Stimulated activated CD4-positive, alpha-beta T cell treated with anti-CD3 and anti-CD28 coated beads, Interleukin-2, amount 100 ng/mL, for 48 hours (primary cell): ENCODE measurements at regions not wholly inside any gene's neighbourhood (a gene's known extent, or its start where the extent isn't known, plus 50 kb on each side); places are given as distances from the start of the nearest gene placed in this dataset.
"Not testable (repeated sequence)": the region's sequence is repeated elsewhere in the genome, so short reads cannot be mapped to it uniquely, and the experiment has no call there.

Source experiments
- DNase-seq, 2 donors: peaks; one replicate each; pipeline ENCODE4 v3.0.0-alpha.2; 2020

DNA sequence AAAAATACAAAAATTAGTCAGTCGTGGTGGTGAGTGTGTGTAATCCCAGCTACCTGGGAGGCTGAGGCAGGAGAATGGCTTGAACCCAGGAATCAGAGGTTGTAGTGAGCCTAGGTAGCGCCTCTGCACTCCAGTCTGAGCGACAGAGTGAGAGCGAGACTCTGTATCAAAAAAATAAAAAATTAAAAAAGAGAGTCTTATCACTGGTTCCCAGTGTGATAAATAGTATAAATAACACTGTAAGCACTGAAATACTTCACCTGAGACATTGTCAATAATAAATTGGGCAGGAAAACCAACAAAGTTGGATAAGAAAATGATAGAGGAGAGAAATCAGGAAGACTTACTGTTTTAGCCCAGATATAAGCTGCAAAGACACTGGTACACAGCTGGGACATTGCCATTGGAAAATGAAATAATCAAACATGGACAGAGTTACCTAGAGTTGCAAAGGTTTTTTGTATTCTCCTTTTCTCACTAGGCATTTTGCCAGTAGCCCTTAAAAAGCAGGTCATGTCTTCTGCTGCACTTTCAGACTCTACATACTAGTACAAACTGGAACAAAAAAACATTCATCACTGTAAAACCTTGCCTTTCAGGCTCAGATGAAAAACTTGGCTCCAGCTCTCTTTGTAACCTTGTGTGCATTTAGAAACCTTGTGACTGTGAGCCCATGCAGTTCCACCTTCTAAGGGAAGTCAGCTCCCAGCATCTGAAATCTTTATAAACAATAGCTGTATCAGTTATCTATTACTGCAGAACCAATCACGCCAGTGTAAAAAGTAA lies 55.0 kb upstream of the PPP1R2C start:
- DNase-seq = no peak

DNA sequence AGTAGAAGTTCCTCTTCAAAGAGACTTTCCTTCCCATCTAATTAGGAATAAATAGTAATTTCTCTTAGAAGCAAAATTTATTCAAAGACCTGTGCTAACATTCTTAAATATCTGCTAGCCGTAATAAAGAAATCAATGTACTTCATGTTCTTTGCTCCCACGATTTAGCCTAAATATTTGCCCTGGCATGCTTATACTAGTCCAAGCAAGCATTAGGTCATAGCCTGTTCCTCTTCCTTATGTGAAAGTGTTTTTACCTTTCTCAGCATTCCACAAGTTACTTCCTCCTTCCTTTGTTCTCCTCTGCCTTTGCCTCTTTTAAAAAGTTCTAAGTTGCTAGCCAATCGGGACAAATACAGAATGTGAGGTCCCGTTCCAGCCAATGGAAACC lies 55.6 kb upstream of the PPP1R2C start:
- DNase-seq = not testable (repeated sequence)

DNA sequence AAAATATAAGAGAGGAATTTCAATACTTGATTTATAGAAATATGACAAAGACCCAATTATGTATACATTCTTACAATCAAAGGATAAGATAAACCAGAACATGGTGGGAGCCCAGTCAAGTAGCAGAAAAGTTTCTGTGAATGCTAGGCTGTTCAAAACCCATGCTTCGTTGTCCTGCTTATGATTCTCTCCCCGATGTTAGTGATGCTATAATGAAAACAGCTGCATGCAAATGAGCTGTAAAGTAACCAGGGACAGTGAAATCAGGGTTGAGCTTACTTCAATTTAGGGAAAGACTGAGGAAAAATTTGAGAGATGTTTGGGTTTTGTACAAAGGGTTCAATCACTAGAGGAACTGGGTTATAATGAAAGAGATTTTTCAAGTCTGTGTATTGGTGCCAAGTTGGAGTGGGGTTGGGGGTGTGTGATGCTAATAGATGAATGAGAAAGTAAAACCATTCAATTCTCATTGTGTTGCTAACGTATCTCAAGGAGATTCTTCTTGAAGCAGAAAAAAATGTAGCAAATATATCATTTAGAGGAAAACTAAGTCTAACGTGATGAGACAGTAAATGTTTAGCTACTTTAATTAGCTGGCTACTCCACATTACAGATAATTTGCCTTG lies 59.3 kb upstream of the PPP1R2C start:
- DNase-seq = no peak

DNA sequence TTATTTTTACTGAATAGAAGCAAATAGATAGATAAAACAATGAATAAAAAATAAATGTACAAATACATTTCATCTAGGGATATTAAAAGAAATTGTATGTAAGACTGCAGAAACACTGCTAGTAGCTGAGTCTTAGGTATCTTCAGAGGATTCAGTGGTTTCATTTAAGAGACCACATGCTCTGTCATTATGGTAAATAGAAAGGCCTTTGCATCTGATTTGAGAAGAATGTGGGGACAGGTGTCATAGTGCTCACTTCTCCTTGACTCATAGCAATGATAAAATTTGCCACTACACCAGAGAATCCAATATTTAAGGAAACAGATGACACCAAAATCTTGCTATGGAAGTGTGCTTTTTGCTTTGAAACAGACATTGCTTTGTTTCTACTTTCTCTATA lies 59.8 kb upstream of the PPP1R2C start:
- no peak for DNase-seq

DNA sequence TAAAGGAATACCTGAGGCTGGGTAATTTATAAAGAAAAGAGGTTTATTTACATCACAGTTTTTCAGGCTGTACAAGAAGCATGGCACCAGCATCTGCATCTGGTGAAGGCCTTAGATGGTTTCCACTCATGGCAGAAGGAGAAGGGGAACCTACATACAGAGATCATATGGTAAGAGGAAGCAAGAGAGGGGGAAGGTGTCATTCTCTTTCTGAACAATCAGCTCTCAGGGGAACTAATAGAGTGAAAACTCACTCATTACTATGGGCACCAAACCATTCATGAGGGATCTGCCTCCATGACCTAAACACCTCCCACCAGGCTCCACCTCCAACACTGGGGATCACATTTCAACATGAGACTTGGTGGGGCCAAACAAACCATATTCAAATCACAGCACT lies 61.7 kb upstream of the PPP1R2C start:
- DNase-seq = no peak

DNA sequence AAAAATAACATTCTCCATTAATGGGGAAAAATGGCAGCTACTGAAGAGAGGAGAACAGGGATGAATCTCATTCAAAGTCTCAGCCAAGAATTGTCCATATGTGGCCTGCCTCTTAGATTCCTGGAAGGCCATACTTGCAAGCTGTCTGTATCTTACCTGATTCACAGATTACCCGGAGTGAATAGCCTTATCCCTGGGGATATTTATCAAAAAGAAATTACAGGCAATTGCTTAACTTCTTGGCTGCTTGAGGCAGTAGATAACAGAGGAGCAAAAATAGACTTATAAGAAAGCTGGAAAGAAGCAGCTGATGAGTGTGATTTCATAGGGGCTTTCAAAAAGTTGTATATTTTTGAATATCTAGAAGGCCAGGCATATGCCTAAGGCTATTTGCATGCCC lies 68.8 kb upstream of the PPP1R2C start:
- no peak for DNase-seq

DNA sequence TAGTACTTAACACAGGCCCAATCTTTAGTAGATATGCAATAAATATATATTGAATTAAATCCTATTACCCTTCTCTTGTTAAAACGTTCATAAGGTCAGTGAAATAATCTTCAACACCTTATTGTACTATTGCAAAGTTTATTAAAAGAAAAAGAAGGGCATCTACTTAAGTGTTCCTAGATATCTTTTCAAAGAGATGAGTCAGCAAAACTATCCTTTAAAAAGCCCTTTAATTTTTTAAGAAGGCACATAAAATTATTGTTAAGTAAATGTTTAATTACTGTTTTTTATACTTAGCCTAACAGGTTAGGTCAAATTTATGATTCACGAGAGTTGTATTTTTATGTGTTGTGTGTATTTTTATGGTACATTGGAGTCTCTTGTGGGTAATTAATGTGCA lies 77.3 kb upstream of the PPP1R2C start:
- DNase-seq = no peak

DNA sequence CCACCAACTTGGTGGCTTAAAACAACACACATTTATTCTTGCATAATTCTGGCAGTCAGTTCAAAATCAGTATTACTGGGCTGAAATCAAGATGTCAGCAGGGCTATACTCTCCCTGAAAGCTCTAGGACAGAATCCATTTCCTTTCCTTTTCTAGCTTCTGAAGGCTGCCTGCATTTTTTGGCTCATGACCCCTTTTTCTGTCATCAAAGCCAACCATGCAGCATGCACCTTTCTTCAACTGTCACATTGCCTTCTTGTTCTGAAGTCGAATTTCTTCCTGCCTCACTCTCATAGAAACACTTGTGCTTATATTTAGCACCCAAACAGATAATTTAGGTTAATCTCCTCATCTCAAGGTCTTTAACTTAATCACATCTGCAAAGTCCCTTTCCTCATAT lies 79.8 kb upstream of the PPP1R2C start:
- DNase-seq = no peak

DNA sequence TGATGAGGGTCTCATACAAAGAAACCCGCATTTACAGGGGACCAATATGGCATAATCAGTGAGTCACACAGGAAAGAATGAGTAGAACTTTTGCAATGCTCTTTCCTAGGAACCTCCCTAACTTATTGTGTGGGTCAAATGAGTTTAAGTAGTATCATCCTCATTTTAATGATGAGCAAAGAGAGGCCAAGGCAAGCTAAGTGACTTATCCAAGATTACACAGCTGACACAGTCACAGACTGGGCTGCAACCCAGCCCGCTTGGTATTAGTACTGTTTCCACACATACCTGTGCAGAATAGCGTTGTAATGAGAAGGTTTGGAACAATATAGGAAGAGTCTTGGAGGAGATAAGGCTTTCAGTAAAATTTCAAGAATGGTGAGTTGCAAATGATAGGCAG lies 91.0 kb upstream of the PPP1R2C start:
- no peak for DNase-seq

DNA sequence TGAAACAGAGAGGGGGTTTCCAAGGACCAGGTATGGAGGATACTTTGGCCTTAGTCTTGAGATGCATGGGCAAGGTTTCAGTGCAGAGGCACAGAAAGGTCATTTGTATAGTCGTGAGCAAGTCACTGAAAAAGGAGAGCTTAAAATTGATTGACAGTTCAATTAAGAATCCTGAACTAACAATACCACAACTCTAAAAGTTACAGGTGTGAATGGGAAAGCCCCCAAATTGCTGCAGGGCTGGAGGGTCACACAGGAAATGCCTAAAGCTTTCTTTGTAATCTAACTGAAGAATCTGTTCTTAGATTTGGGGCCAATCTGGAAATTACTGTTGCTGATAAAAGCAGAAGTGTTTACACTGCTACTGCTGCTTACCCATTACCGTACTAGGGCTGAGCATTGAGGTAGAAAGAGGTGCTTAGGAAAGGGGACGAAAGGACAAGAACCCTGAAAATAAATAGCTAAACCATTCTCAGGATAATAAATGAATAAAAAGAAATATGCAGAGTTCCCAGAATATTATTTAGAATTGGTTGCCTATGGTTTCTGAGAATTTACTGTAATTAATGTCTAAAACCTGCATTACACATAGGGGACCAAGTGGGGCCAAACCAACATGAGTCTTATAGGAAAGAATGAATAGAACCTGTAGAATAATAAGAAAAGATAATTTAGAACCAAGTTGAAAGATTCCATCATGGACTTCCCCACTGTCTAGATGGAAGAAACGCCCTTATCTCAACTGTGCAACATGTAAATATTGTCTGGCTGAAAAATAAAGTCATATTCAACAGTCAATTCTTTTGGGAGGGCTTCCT lies 91.9 kb upstream of the PPP1R2C start:
- no peak for DNase-seq

DNA sequence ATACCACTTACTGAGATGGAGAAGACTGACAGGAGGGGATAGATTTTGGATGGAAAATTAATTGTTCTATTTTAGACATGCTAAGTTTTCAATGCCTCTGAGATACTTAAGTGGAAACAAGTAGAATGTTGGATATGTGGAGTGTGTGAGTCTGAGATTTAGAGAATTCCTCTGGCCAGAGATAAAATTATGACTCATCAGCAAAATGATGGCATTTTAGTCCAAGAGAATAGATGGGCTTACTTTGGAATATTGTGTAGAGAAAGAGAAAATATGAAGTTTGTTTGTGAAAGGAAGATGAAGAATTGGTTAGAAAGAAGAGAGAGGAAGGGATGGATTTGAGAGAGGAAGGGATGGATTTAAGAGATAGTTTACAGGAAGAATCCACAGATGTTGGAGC lies 108.6 kb upstream of the PPP1R2C start:
- no peak for DNase-seq

DNA sequence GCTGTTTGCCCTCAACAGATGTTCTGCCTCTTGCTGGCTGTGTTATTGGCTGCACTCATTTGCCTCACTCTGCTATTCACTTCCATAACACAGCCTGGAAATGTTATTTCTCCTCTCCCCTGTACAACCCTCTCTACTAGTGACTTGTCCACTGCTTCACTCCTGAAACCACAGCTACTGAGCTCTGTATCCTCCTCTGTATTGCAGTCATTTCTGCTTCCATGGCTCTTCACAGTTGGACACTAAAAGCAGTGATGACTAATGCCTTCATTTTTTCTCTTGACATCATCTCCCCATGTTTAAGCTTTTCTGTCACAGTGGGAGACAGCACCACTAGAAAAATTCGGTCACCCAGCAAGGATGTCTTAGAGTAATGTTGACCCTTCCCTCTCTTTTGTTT lies 123.0 kb upstream of the PPP1R2C start:
- no peak for DNase-seq

DNA sequence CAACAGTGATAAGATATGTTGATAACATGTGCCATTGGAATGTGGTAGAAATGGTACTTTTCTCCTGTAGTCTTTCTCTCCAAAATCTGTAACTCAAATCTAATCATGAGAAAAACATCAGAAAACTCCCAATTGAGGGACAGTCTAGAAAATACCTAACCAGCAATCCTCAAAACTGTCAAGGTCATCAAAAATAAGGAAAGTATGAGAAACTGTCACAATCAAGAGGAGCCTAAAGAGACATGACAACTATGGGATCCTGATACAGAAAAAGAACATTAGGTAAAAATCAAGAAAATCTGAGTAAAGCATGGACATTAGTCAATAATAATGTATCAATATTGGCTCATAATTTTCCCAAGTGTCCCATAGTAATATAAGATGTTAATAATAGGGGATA lies 124.5 kb upstream of the PPP1R2C start:
- DNase-seq = no peak

DNA sequence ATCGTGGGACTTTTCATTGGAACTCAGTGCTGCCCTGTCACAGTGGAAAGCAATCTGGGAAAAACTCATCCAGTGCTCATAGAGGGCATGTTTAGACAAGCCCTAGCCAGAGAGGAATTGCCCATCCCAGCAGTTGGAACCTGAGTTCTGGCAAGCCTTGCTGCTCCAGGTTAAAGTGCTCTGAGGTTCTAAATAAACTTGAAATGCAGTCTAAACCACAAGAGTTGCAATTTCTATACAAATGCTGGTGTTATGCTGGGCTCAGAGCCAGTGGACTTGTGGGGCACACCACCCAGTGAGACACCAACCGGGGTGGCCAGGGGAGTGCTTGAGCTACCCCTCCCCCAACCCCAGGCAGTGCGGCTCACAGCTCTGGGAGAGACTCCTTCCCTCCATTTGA lies 142.8 kb upstream of the PPP1R2C start:
- no peak for DNase-seq

DNA sequence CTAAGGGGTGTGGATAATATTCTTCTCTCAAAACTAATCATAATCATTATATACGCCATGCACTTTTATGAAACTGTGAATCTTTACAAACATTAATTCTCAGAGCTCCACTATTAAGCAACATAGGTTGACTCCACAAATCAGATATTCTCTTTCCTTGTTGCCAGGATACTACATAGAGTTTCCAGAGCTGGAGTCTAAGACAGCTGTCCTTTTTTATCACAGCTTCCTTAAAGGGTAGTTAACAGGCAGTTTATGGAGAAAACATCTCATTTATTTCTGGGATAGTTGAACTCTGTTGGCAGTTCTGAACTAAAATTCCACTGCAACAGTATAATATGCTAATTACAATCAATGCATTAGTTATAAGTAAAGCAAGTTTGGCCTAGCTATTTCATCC lies 152.1 kb upstream of the PPP1R2C start:
- no peak for DNase-seq

DNA sequence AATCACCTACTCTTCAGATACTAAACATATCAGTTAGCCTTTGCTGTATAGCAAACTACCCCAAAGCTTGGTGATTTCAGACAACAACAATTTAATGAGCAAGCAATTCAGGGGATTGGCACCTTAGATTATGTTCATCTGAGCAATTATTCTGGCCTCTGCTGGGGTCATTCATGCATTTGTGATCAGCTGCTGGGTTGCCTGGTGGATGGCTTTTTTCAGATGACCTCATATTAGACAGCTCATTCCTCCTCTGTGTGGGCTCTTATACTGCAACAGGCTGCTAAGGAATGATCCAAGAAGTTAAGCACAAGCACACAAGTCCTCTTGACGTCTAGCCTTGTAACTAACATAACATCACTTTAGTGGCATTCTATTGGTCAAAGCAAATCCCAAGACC lies 153.0 kb upstream of the PPP1R2C start:
- no peak for DNase-seq

DNA sequence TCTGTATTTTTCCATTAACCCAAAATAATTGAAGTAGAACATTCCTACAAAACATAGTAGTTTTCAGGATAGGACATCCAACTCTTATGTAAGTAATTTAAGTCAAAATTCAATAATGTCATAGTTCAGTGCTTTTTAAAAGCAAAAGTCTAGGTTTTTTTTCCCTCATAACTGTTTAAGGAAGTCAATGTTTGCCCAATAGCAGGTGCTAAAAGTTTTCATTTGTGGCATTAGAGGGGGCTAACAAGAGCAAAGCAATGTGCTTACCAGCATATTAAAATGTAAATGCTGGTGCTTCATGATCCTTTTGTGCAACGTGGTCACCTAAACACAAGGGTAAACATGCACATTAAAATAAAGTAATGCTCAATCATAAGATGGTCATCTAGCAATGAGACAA lies 155.2 kb upstream of the PPP1R2C start:
- no peak for DNase-seq

DNA sequence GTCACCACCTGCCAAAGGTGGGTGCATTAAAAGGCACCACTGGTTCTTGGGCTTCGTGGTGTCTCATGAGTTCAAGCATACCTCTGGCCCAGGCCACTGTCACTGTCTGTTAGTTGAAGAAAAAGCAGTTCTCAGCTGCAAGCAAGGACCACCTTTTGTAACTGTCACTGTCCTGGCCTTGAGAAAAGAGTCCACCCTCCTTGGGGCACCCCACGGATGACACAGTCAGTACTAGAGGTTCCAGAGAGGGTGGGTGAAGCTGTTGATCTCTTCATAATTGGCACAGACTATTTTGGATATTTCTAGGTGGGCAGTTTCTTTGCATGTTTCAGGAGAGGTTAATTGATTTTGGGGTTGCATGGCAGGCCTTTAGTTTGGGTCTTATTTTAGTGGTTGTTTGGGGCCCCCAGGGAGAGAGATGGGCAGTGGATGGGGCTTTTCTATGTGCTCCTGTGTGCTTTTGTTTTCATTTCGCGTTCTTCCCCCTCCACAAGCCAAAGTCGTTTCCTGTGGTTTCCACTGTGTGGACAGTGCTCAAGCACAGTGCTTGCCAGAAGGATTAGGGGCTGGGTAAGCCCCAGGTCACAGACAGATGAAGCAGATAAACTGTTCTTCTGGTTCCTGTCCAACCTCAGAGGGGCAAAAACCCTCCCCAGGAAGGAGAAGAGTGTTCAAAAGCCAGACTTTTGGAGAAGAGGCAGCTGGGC lies 156.2 kb upstream of the PPP1R2C start:
- DNase-seq = no peak

DNA sequence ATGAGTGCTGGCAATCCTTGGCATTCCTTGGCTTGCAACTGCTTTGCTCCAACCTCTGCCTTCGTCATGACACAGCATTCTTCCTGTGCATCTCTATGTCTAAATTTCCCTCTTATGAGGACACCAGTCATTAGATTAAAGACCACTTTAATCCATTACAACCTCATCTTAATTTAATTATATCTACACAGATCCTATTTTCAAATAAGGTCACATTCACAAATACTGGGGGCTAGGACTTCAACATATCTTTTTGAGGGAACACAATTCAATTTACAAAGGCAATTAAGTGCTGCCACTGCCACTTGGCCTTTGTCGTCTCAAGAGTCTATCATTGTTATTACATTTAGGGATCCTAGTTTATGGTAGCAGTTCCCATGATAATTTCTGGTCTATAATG lies 163.7 kb upstream of the PPP1R2C start:
- no peak for DNase-seq

DNA sequence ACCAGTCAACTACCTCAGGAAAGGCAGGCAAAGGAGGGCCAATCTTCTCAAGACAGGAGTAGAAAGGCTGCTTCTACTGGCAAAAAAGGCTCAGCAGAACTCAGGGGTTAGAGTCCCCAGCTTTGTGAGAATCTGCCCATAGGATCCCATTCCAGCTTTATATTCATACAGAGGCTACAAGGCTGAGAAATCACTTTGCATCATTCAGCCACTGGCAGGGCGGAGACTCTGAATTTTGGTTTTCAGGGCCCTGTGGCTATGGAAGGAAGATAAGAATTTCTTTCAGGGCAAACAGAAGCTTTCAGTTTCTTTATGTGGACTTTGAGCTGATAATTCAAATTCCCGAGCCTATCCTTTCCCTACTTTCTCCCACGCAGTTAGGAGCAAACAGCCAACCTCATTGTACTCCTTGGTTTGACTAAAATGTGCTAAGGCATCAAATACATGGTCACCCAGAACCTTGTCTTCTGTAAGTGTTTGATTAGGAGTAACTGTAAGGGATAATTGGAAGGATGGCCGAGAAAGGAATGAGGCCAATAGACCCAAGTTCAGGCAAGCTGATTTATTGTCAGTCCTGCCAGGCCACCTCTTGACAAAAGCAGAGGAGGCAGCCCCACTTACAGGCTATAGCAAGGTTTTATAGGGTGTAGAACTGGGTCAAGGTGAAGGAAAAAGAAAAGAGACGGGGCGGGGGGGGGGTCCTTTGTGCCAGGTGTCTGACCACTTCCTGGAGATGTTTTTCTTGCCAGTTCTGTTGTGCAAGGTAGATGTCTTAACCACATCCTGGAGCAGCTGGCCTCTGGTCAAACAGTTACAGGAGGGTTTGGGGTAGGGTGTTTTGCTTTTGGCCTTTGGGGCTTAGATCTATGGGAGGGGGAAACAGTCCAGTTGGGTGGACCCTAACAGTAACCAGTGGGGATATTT lies 165.3 kb upstream of the PPP1R2C start:
- DNase-seq = no peak

DNA sequence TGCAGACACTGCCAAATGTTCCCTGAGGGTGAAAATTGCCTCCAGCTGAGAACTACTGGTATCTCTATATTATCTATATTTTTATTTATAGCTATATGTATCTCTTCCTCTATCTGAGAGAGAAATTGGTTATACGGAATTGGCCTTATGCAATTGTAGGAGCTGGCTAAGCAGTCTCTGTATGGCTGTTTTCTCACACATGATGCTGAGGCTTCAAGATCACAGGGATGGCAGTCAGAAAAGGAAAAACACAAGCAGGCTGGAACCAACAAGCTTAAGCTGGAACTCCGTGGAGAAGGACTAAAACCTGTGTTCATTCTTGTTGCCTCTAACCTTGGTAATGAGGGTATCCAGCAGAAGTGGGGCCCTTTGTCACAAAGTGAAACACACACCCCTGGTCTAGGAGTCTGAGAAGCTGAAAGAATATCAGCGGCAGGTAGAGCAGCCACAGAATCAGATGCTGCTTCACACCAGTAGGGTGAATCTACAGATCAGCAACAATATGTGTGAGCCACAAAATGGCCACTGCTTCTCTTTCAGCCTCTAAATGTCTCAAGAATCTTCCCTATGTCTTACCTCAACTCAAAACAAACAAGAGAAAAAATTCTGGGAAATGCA lies 166.5 kb upstream of the PPP1R2C start:
- DNase-seq = no peak
